Fibroblast of the aortic adventitia (primary cell): ENCODE measurements at regions not wholly inside any gene's neighbourhood (a gene's known extent, or its start where the extent isn't known, plus 50 kb on each side); places are given as distances from the start of the nearest gene placed in this dataset.

Experiments used
- DNase-seq: peaks from one replicate; pipeline ENCODE4 v3.0.0-alpha.2; 2010; ENCODE audit warnings: low read depth
- H3K4me3 ChIP-seq: 2 replicates; pipeline ENCODE4 v1.5.1; 2011; ENCODE audit warnings: low read depth, mild to moderate bottlenecking, control low read depth, low read length, moderate library complexity
- CTCF ChIP-seq: IDR thresholded peaks from 2 replicates; pipeline ENCODE4 v1.5.1; 2011; ENCODE audit warnings: mild to moderate bottlenecking, low read length, control low read depth, inconsistent platforms; ENCODE audit not compliant: insufficient read depth

GRCh38 chr1:5484451-5485165 is 507.6 kb downstream of the NPHP4 start:
- TF ChIP-seq CTCF = no peak
- no peak for DNase-seq
- H3K4me3 ChIP-seq = no peak overlapping the region

GRCh38 chr1:5481889-5482288 is 510.3 kb downstream of the NPHP4 start:
- H3K4me3 ChIP-seq = no peak overlapping the region
- TF ChIP-seq CTCF = no peak
- DNase-seq = no peak

GRCh38 chr1:5480906-5481305 is 511.3 kb downstream of the NPHP4 start:
- no peak overlapping the region for H3K4me3 ChIP-seq
- DNase-seq = no peak
- TF ChIP-seq CTCF = no peak

- H3K4me3 ChIP-seq = no peak overlapping the region
- TF ChIP-seq CTCF = no peak
- DNase-seq = no peak
These were observed 512.2 kb downstream of the NPHP4 start for GRCh38 chr1:5479876-5480646.

GRCh38 chr1:5478961-5479360 is 513.3 kb downstream of the NPHP4 start:
- DNase-seq = no peak
- no peak overlapping the region for H3K4me3 ChIP-seq
- TF ChIP-seq CTCF = no peak

GRCh38 chr1:5478156-5478695 is 514.0 kb downstream of the NPHP4 start:
- H3K4me3 ChIP-seq = no peak overlapping the region
- DNase-seq = no peak
- no peak for TF ChIP-seq CTCF
